NCI-H1105 treated with DMSO at 0.1 percent for 48 hours (cell line): ENCODE measurements at regions not wholly inside any gene's neighbourhood (a gene's known extent, or its start where the extent isn't known, plus 50 kb on each side); places are given as distances from the start of the nearest gene placed in this dataset.
A peak's percentile ranks its signal among the peaks of the same experiment; 100 is the strongest.
"Not testable (repeated sequence)": the region's sequence is repeated elsewhere in the genome, so short reads cannot be mapped to it uniquely, and the experiment has no call there.

Experiments
- DNase-seq: peaks from one replicate; lab custom pipeline; 2025; lab: John Stamatoyannopoulos, UW

DNA sequence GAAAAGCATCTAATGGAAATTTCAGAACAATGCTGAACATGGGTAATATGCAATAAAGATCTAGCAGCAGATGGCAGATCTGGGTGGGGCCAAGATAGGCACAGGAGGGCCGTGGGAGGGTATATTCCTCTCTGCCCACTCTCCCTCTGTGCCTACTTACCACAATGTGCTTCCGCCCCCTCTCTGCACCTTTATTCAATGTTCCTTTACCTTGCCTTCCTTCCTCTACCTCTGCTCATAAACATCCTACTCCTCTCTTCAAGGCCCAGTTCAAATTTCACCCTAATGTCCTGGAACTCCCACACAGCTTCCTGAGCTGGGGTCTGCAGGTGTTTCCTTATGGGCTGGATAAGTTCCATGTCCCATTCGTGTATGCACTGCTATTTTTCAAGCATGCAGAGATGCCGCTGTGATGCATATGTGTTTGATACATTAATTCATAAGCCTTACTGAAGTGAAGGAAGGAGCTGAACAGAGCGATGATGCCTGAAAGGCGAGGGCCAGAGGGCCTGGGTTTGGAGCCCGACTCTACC is 65.6 kb upstream of the EDEM3 start:
- no peak for DNase-seq

DNA sequence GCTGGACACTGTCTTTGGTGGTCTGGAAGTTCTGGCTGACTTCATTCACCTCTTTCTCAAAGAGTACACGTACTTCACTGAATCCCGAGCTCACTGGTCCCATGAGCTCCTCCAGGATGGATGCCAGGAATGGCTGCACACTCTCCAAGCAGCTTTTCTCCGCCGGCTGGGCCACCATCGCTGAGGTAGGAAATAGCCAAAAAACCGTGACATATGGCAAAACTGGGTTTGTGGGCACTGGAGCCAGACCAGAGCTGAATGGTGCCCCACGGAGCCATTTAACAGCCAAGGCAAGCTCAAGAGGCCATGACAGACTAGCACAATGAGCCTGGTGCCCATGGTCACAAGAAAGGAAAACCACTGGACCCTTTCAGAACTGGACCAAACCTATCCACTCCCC is 64.0 kb upstream of the EDEM3 start:
- no peak for DNase-seq

DNA sequence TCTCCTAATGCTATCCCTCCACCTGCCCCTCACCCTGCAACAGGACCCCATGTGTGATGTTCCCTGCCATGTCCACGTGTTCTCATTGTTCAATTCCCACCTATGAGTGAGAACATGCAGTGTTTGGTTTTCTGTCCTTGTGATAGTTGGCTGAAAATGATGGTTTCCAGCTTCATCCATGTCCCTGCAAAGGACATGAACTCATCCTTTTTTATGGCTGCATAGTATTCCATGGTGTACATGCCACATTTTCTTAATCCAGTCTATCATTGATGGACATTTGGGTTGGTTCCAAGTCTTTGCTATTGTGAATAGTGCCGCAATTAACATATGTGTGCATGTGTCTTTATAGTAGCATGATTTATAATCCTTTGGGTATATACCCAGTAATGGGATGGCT is 62.3 kb upstream of the EDEM3 start:
- DNase-seq = not testable (repeated sequence)

DNA sequence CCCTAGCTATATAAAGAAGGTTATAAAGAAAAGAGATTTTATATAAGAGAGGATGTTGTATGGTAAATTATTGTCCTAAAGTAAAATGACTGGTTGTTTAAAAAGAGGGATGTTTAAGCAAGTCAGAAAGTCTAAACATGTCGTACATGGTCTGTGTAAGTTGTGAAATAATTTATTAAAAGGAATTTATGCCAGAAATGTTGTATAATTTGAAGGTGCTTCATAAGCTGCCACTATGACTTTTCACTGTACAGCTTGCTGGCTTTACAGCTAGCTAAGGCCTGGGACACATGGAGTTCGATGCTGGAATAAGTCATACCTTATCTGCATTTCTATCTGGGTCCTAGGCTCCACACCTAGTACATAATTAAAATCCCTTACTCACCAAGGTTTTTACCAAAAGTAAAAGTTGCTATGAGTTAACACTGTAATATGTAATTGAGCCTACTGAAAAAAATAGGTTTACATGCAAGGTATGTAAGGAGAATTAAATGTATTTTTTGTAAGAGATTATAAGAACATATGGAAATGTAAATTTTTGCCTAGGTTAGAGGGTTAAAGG is 59.0 kb upstream of the EDEM3 start:
- DNase-seq = no peak

DNA sequence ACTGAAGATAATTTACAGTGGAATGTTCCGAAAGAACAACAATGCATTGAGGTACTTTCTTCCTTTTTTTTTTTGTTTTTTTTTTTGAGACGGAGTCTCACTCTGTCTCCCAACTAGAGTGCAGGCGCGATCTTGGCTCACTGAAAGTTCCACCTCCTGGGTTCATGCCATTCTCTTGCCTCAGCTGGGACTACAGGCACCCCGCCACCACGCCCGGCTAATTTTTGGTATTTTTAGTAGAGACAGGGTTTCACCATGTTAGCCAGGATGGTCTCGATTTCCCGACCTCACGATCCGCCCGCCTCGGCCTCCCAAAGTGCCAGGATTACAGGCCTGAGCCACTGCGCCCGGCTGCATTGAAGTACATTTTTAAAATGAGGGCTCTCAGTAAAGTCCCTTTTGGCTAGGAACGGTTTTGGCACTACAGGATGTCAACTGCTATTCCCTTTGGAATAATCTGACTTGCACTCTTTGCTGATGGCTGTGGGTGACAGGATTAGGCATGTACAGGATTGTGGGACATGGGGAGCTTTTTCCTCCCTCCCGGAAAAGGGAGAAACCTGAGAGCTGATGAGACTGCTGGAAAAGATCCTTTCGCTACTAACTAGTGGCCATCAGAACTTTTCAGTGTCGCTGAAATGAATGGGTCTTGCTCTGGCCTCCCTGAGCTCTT is 56.9 kb upstream of the EDEM3 start:
- no peak for DNase-seq

DNA sequence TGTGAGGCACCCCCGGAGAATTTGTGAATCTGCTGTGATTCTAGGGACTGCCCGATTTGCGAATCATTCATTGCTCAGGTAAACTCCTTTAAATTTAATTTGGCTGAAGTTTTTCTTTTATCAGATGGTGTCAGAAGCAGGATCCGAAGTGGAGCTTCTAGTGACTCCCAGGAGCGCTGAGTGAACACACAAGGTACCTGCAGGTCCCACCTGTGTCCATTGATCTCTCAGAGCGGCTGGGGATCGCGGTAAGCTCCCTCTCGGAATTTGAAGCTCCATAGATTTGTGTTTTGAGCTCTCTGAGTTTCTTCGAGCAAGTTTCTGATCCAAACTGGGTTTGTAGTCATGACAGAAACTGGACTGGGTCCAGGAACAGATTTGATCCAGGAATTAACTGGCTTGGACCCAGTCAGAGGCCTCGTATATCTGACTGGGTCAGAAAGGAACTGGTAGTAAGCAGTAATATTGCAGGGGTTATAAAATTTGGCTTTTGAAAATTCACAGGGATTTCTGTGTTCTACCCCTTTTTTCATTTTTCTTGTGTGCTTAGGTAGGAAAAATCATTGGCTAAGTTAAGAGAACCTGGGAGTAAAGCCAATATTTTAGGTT is 56.2 kb upstream of the EDEM3 start:
- DNase-seq = no peak

DNA sequence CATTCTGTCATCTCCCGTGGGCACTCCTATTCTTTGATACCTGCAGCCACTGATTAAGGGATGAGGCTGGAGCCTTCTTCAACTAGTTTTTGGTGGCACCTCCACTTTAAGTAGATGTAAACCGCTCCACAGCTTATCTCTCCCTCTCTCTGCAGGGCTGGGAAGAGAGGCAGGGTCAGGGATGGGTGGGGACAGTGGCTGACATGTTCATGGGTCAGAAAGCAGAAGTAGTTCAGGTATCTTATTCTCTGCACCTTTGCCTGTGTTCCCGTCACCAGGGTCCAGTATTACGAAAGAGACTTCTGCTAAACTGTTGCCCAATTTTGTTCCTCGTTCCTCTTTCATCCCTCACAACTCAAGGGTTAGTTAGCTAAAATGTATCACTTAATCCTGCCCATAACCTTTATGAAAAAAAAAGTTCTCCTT is 51.7 kb upstream of the EDEM3 start:
- no peak for DNase-seq

DNA sequence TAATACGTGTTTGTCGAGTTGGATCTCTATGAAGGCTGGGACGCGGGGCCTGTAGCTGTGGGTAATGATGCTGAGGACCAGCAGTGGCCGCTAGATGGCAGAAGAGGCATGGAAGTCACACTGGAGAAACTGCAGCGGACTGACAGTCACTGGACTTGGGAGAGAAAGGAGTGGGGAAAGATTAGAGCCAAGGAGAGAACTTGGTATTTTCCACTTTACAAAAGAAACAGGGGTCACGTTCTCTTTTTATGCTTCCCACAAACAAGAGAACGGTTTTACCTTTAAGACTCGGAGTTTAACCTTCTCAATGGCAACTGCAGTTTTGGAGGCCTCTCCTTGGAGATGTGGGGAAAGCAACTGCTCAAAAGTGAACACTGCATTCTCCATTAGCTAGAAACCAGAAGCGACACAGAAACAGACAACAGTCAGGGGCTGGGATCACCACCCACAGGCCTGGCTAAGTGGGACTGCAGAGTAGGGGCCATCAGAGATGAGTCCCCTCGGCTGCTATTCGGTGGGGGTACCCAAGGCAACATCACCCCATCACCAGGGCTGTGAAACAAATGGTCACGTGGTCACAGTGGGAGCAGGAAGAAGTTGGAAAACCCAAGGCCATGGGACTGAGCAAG is 51.1 kb upstream of the EDEM3 start:
- peak; percentile 81 for DNase-seq
